ENCODE measurements at regions not wholly inside any gene's neighbourhood (a gene's known extent, or its start where the extent isn't known, plus 50 kb on each side); places are given as distances from the start of the nearest gene placed in this dataset.

- TF ChIP-seq RBBP5 (IDR thresholded peaks at IDR 0.05; ENCODE audit: borderline replicate concordance, low read depth, low read length): no peak
- no peak for TF ChIP-seq RAD21 (IDR thresholded peaks at IDR 0.05 in 1 of 2, conservative IDR thresholded peaks at IDR 0.05 in 1 of 2; ENCODE audit: low read depth in 2 of 2, low read length in 2 of 2)
- no peak for TF ChIP-seq SRF (IDR thresholded peaks at IDR 0.05; ENCODE audit: low read depth, low read length)
- no peak for TF ChIP-seq NRF1 (IDR thresholded peaks at IDR 0.05; ENCODE audit: low read depth, low read length)
Measured at GRCh38 chr3:174619239-174619638, 239.9 kb upstream of the NAALADL2 start (continued).
